GM18519 (cell line): ENCODE measurements at regions not wholly inside any gene's neighbourhood (a gene's known extent, or its start where the extent isn't known, plus 50 kb on each side); places are given as distances from the start of the nearest gene placed in this dataset.
"Not testable (repeated sequence)": the region's sequence is repeated elsewhere in the genome, so short reads cannot be mapped to it uniquely, and the experiment has no call there.

Source experiments
- ATAC-seq: cut with Tn5 transposase; IDR thresholded peaks from one replicate; pipeline ENCODE4 v1.9.1; 2021; ENCODE audit warnings: mild to moderate bottlenecking, moderate library complexity; ENCODE audit not compliant: unreplicated experiment, low FRiP score

- no peak for ATAC-seq
These were observed 105.8 kb downstream of the UTRN start for GRCh38 chr6:144390886-144391285.

GRCh38 chr6:144392536-144392935 is 107.4 kb downstream of the UTRN start:
- ATAC-seq: no peak

- no peak for ATAC-seq
These were observed 109.1 kb downstream of the UTRN start for GRCh38 chr6:144394210-144394609.

GRCh38 chr6:144395014-144395413 is 109.9 kb downstream of the UTRN start:
- ATAC-seq: no peak

- ATAC-seq: no peak
These were observed 110.7 kb downstream of the UTRN start for GRCh38 chr6:144395826-144396225.

GRCh38 chr6:144397141-144397540 is 112.0 kb downstream of the UTRN start:
- ATAC-seq: no peak

GRCh38 chr6:144400321-144400720 is 115.2 kb downstream of the UTRN start:
- ATAC-seq: no peak

GRCh38 chr6:144401736-144402733 is 116.9 kb downstream of the UTRN start:
- no peak for ATAC-seq

GRCh38 chr6:144402750-144403149 is 117.6 kb downstream of the UTRN start:
- ATAC-seq: no peak

- ATAC-seq: no peak
These were observed 120.0 kb downstream of the UTRN start for GRCh38 chr6:144405163-144405562.

- ATAC-seq: no peak
These were observed 121.7 kb downstream of the UTRN start for GRCh38 chr6:144406796-144407195.

GRCh38 chr6:144408161-144408560 is 123.0 kb downstream of the UTRN start:
- ATAC-seq: no peak

- ATAC-seq: no peak
These were observed 124.9 kb downstream of the UTRN start for GRCh38 chr6:144410059-144410458.

- ATAC-seq: not testable (repeated sequence)
These were observed 125.4 kb downstream of the UTRN start for GRCh38 chr6:144410574-144410973.

- no peak for ATAC-seq
These were observed 126.5 kb downstream of the UTRN start for GRCh38 chr6:144411531-144412165.

GRCh38 chr6:144413418-144413817 is 128.3 kb downstream of the UTRN start:
- ATAC-seq: no peak

GRCh38 chr6:144415014-144415413 is 129.9 kb downstream of the UTRN start:
- ATAC-seq: no peak

GRCh38 chr6:144415835-144416237 is 130.7 kb downstream of the UTRN start:
- no peak for ATAC-seq

- no peak for ATAC-seq
These were observed 131.1 kb downstream of the UTRN start for GRCh38 chr6:144416244-144416643.

- ATAC-seq: no peak
These were observed 131.6 kb downstream of the UTRN start for GRCh38 chr6:144416773-144417172.

GRCh38 chr6:144417681-144418080 is 132.5 kb downstream of the UTRN start:
- ATAC-seq: no peak
